CD4-positive, alpha-beta T cell (primary cell): ENCODE measurements at regions not wholly inside any gene's neighbourhood (a gene's known extent, or its start where the extent isn't known, plus 50 kb on each side); places are given as distances from the start of the nearest gene placed in this dataset.
"Not testable (repeated sequence)": the region's sequence is repeated elsewhere in the genome, so short reads cannot be mapped to it uniquely, and the experiment has no call there.

Source experiments
- ATAC-seq: fragments of 200-7000 bp; cut with Tn5 transposase; one replicate; pipeline ENCODE4 v1.10.0; 2022; ENCODE audit warnings: mild to moderate bottlenecking; ENCODE audit not compliant: poor library complexity
- CTCF ChIA-PET: fragments of 350-600 bp; sonication (Branson Sonifier 250); formaldehyde crosslinking; loops from one replicate; lab custom pipeline; 2021; ENCODE audit warnings: antibody characterized with exemption, inconsistent platforms; lab: Charles Lee
- POLR2A ChIA-PET: fragments of 350-600 bp; sonication (Branson Sonifier 250); formaldehyde crosslinking; loops from one replicate; lab custom pipeline; 2021; ENCODE audit warnings: antibody characterized with exemption, inconsistent platforms; lab: Charles Lee
- DNase-seq, 14 experiments: peaks; one replicate each; pipeline ENCODE4 v3.0.0-alpha.2; 2013 to 2020; ENCODE audit warnings: mixed read lengths in 2 of 14
- H3K27ac ChIP-seq, 2 donors: one replicate each; pipeline versions ENCODE4 v1.5.1 to v1.7.0; 2013; ENCODE audit warnings: low read length in 2 of 2, low read depth in 1 of 2, mild to moderate bottlenecking in 1 of 2
- H3K27me3 ChIP-seq, 2 experiments: 1 replicate in 1 of 2; 2 replicates in 1 of 2; pipeline versions ENCODE4 v1.6.1 to v1.7.0; 2013; ENCODE audit warnings: low read length in 2 of 2, control low read depth in 1 of 2, mild to moderate bottlenecking in 1 of 2, moderate library complexity in 1 of 2; ENCODE audit not compliant: insufficient read depth in 2 of 2, control insufficient read depth in 1 of 2
- H3K36me3 ChIP-seq: one replicate; pipeline ENCODE4 v1.6.1; 2013; ENCODE audit warnings: low read length, control low read depth; ENCODE audit not compliant: insufficient read depth
- H3K4me1 ChIP-seq: one replicate; pipeline ENCODE4 v1.6.1; 2013; ENCODE audit warnings: low read length, control low read depth; ENCODE audit not compliant: insufficient read depth
- H3K4me3 ChIP-seq: one replicate; pipeline ENCODE4 v1.5.1; 2013; ENCODE audit warnings: mild to moderate bottlenecking, low read length, moderate library complexity
- H3K9me3 ChIP-seq, 2 experiments: 1 replicate in 1 of 2; 2 replicates in 1 of 2; pipeline versions ENCODE4 v1.6.1 to v1.7.0; 2013; ENCODE audit warnings: low read length in 2 of 2, mild to moderate bottlenecking in 2 of 2, control low read depth in 1 of 2, moderate library complexity in 1 of 2; ENCODE audit not compliant: control insufficient read depth in 1 of 2, insufficient read depth in 1 of 2
- H3K27ac Mint-ChIP-seq: one replicate; pipeline ENCODE4 v1.8.0; 2020; ENCODE audit warnings: mixed read lengths
- H3K27me3 Mint-ChIP-seq: one replicate; pipeline ENCODE4 v1.8.0; 2021; ENCODE audit warnings: mixed read lengths
- H3K36me3 Mint-ChIP-seq: one replicate; pipeline ENCODE4 v1.8.0; 2021; ENCODE audit warnings: low read depth, mixed read lengths
- H3K4me1 Mint-ChIP-seq: one replicate; pipeline ENCODE4 v1.8.0; 2021; ENCODE audit warnings: low read depth, mixed read lengths
- H3K4me3 Mint-ChIP-seq: one replicate; pipeline ENCODE4 v1.8.0; 2020; ENCODE audit warnings: mild to moderate bottlenecking, mixed read lengths
- H3K9me3 Mint-ChIP-seq: one replicate; pipeline ENCODE4 v1.8.0; 2020; ENCODE audit warnings: mixed read lengths
- intact Hi-C, 2 experiments: fragments of 100-400 bp; cut with DNase I in 1 of 2; cut with micrococcal nuclease in 1 of 2; formaldehyde crosslinking; loops; one replicate each; pipeline versions ENCODE4 v1.15.1 to v1.9.0; 2023 to 2025; cut with DNase I, micrococcal nuclease
- TF ChIP-seq, protein P1 (sequence below): fragments of 200-600 bp; IDR thresholded peaks from one replicate; pipeline ENCODE4 v1.8.0; 2022; ENCODE audit warnings: antibody characterized with exemption, mild to moderate bottlenecking

DNA sequence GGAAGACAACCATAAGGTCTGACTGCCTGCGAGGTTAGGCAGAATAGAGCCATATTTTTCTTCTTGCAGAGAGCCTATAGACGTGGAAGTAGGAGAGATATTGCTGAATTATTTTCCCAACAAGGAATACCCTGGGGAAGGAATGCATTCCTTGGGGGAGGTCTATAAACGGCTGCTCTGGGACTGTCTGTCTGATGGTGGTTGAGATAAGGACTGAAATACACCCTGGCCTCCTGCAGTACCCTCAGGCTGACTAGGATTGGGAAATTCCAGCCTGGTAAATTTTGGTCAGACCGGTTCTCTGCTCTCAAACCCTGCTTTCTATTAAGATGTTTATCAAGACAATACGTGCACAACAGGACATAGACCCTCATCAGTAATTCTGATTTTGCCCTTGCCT, 617.5 kb upstream of the GRIN3A start:
- POLR2A ChIA-PET: no interaction called here
- no peak overlapping the region for H3K4me3 ChIP-seq
- DNase-seq (no peak), ATAC-seq (no peak)
- CTCF ChIA-PET: no interaction called here
- H3K27me3 ChIP-seq: no peaks in the 10 kb centered on the region
- H3K27ac ChIP-seq: no peak overlapping the region
- Mint-ChIP-seq H3K36me3 (no peaks in the 10 kb centered on the region), H3K27ac (no peak overlapping the region), H3K9me3 (peaks cover 7% of the 10 kb centered on the region), H3K4me3 (no peak overlapping the region), H3K27me3 (no peaks in the 10 kb centered on the region), H3K4me1 (no peaks in the 10 kb centered on the region)
- peaks cover 4 to 6% of the 10 kb centered on the region in 2 experiments for H3K9me3 ChIP-seq
- no peaks in the 10 kb centered on the region for H3K36me3 ChIP-seq
- H3K4me1 ChIP-seq: no peaks in the 10 kb centered on the region
- intact Hi-C loops: no loop called here
- TF ChIP-seq, protein P1, sequence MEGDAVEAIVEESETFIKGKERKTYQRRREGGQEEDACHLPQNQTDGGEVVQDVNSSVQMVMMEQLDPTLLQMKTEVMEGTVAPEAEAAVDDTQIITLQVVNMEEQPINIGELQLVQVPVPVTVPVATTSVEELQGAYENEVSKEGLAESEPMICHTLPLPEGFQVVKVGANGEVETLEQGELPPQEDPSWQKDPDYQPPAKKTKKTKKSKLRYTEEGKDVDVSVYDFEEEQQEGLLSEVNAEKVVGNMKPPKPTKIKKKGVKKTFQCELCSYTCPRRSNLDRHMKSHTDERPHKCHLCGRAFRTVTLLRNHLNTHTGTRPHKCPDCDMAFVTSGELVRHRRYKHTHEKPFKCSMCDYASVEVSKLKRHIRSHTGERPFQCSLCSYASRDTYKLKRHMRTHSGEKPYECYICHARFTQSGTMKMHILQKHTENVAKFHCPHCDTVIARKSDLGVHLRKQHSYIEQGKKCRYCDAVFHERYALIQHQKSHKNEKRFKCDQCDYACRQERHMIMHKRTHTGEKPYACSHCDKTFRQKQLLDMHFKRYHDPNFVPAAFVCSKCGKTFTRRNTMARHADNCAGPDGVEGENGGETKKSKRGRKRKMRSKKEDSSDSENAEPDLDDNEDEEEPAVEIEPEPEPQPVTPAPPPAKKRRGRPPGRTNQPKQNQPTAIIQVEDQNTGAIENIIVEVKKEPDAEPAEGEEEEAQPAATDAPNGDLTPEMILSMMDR: no peak

DNA sequence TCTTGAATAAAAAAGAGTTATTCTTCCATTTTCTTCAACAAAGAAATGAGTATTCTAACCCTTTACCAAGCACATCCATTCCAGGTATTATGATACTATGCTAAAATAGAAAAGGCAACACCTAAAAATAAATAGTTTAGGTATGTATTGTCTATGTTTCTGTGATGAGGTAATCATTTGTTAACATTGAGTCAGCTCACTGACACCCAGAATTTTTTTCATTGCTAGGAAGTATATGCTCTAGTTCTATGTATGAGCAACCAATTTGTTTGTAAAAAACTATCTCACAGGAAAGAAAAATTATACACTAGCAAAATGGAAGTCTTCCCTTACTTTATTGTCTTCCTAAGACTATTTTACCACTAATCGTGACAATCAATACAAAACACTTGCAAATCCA, 615.6 kb upstream of the GRIN3A start:
- CTCF ChIA-PET: no interaction called here
- Mint-ChIP-seq H3K27ac (no peak overlapping the region), H3K9me3 (peaks cover 9% of the 10 kb centered on the region), H3K4me1 (no peaks in the 10 kb centered on the region), H3K4me3 (no peak overlapping the region), H3K27me3 (no peaks in the 10 kb centered on the region), H3K36me3 (no peaks in the 10 kb centered on the region)
- Histone ChIP-seq H3K36me3 (no peaks in the 10 kb centered on the region), H3K27me3 (no peaks in the 10 kb centered on the region), H3K27ac (no peak overlapping the region), H3K9me3 (peaks cover 4 to 6% of the 10 kb centered on the region in 2 experiments), H3K4me1 (no peaks in the 10 kb centered on the region), H3K4me3 (no peak overlapping the region)
- TF ChIP-seq, protein P1: no peak
- DNase-seq: no peak
- intact Hi-C loops: no loop called here
- POLR2A ChIA-PET: no interaction called here
- ATAC-seq: no peak

DNA sequence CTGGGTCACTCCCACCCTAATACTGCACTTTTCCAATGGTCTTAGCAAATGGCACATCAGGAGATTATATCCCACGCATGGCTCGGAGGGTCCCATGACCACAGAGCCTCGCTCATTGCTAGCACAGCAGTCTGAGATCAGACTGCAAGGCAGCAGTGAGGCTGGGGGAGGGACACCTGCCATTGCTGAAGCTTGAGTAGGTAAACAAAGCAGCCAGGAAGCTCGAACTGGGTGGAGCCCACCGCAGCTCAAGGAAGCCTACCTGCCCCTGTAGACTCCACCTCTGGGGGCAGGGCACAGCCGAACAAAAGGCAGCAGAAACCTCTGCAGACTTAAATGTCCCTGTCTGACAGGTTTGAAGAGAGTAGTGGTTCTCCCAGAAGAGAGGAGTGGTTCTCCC, 599.0 kb upstream of the GRIN3A start:
- H3K27ac ChIP-seq, ATAC-seq, H3K4me3 Mint-ChIP-seq: not testable (repeated sequence)

DNA sequence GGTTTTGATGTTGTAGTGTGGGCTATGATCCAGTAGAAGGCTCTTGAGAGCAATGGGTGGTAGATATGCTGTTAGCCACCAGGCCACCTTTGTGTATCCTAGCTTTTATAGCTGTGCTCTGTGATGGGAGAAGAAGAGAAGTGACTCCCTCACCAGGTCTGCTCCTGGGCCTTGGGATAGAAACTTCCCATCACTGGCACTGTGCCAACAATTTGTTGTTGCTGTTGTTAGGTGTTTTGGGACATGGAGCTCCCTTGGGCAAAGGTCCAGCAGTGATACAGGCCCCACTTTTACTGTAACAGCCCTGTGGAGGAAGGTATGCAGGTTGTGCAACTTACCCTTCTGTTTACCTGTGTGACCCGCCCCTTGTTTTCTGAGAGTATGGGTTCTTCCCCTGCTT, 570.9 kb upstream of the GRIN3A start:
- H3K4me3 Mint-ChIP-seq: no peak overlapping the region
- DNase-seq: no peak
- H3K27ac Mint-ChIP-seq: no peak overlapping the region
- Histone ChIP-seq H3K4me1 (no peaks in the 10 kb centered on the region), H3K27me3 (no peaks in the 10 kb centered on the region), H3K9me3 (peaks cover 7 to 17% of the 10 kb centered on the region in 2 experiments), H3K4me3 (no peak overlapping the region), H3K27ac (no peak overlapping the region), H3K36me3 (no peaks in the 10 kb centered on the region)
- H3K4me1 Mint-ChIP-seq: no peaks in the 10 kb centered on the region
- H3K9me3 Mint-ChIP-seq: peaks cover 8% of the 10 kb centered on the region
- H3K36me3 Mint-ChIP-seq: no peaks in the 10 kb centered on the region
- intact Hi-C loops: no loop called here
- ChIA-PET CTCF (no interaction called here), POLR2A (no interaction called here)
- no peak for ATAC-seq
- no peaks in the 10 kb centered on the region for H3K27me3 Mint-ChIP-seq
- TF ChIP-seq, protein P1: no peak

More for the DNA sequence above, 599.0 kb upstream of the GRIN3A start:
- H3K27me3 Mint-ChIP-seq, intact Hi-C loops, CTCF ChIA-PET, H3K4me1 ChIP-seq, H3K27ac Mint-ChIP-seq, H3K9me3 ChIP-seq, H3K4me1 Mint-ChIP-seq, H3K4me3 ChIP-seq, H3K36me3 ChIP-seq, DNase-seq, POLR2A ChIA-PET, H3K9me3 Mint-ChIP-seq, H3K27me3 ChIP-seq, H3K36me3 Mint-ChIP-seq: not testable (repeated sequence)
